ENCODE measurements at regions not wholly inside any gene's neighbourhood (a gene's known extent, or its start where the extent isn't known, plus 50 kb on each side); places are given as distances from the start of the nearest gene placed in this dataset.

DNA sequence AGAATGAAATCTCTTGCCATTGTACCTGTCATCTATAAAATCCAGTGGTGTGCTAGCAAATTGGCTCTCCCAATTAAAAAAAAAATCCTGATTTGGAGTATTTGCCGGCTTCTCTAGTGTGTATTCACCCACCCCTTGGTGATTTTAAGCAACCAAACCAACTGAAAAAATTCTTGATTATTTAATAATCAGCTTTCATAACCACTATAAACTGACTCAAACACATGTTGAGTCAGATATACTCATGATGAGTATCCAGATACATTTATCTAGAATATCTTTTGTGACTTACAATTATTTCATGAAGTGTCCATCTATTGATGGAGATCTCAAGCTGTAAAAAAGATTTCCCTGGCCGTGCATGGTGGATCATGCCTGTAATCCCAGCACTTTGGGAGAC, 205.4 kb downstream of the RASSF9 start:
- TF ChIP-seq, protein P1, sequence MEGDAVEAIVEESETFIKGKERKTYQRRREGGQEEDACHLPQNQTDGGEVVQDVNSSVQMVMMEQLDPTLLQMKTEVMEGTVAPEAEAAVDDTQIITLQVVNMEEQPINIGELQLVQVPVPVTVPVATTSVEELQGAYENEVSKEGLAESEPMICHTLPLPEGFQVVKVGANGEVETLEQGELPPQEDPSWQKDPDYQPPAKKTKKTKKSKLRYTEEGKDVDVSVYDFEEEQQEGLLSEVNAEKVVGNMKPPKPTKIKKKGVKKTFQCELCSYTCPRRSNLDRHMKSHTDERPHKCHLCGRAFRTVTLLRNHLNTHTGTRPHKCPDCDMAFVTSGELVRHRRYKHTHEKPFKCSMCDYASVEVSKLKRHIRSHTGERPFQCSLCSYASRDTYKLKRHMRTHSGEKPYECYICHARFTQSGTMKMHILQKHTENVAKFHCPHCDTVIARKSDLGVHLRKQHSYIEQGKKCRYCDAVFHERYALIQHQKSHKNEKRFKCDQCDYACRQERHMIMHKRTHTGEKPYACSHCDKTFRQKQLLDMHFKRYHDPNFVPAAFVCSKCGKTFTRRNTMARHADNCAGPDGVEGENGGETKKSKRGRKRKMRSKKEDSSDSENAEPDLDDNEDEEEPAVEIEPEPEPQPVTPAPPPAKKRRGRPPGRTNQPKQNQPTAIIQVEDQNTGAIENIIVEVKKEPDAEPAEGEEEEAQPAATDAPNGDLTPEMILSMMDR (conservative IDR thresholded peaks at IDR 0.05 in 1 of 2, IDR thresholded peaks at IDR 0.05 in 1 of 2; ENCODE audit: low read depth in 1 of 2, low read length in 2 of 2), result no peak
- TF ChIP-seq EZH2 (IDR thresholded peaks at IDR 0.05; ENCODE audit: low read length, missing control alignments), result no peak
